ENCODE measurements at regions not wholly inside any gene's neighbourhood (a gene's known extent, or its start where the extent isn't known, plus 50 kb on each side); places are given as distances from the start of the nearest gene placed in this dataset.

- Histone ChIP-seq H3K4me3 (ENCODE audit: control insufficient read depth in 2 of 3, extremely low read depth in 1 of 3, insufficient read depth in 2 of 3, low read depth in 1 of 3, low read length in 3 of 3) (no peak overlapping the region), H3K9me1 (ENCODE audit: control insufficient read depth, extremely low read depth, insufficient read depth, low read length) (no peaks in the 10 kb centered on the region), H3K27me3 (ENCODE audit: control insufficient read depth, extremely low read depth, insufficient read depth, low read length) (no peaks in the 10 kb centered on the region), H3K36me3 (ENCODE audit: control insufficient read depth in 2 of 2, extremely low read depth in 1 of 2, insufficient read depth in 2 of 2, low read length in 2 of 2) (no peaks in the 10 kb centered on the region), H3K9me3 (ENCODE audit: control insufficient read depth, low read depth, low read length) (no peaks in the 10 kb centered on the region), H3K4me2 (ENCODE audit: control insufficient read depth, extremely low read depth, insufficient read depth, low read depth, low read length) (no peak overlapping the region), H2AFZ (ENCODE audit: control insufficient read depth, low read length) (no peak overlapping the region), H4K20me1 (ENCODE audit: control insufficient read depth, extremely low read depth, insufficient read depth, low read length) (no peaks in the 10 kb centered on the region), H3K27ac (ENCODE audit: control insufficient read depth, insufficient read depth, low read length) (no peak overlapping the region), H3K4me1 (ENCODE audit: control insufficient read depth, extremely low read depth, insufficient read depth, low read length) (no peaks in the 10 kb centered on the region), H3K9ac (ENCODE audit: control insufficient read depth, extremely low read depth, insufficient read depth, low read length) (no peak overlapping the region), H3K79me2 (ENCODE audit: control insufficient read depth, insufficient read depth, low read length) (no peaks in the 10 kb centered on the region)
- TF ChIP-seq EZH2 (IDR thresholded peaks at IDR 0.05; ENCODE audit: low read length) (no peak), CTCF (optimal IDR thresholded peaks at IDR 0.05 in 1 of 3, IDR thresholded peaks at IDR 0.05 in 1 of 3, conservative IDR thresholded peaks at IDR 0.05 in 1 of 3; ENCODE audit: extremely low read depth in 1 of 3, insufficient read depth in 2 of 3, low read length in 3 of 3) (no peak)
- FAIRE-seq (no peak), DNase-seq (ENCODE audit: low read depth, low spot score) (no peak)
- dilution Hi-C loops (cut with MboI; ENCODE audit: extremely low pct_ligation_motif_present, low sequenced_read_pairs), result no loop called here
Observed at GRCh38 chr7:9761224-9761623, 1212.4 kb upstream of the PHF14 start.

GRCh38 chr7:9776900-9777299 is 1196.8 kb upstream of the PHF14 start:
- dilution Hi-C loops (cut with MboI; ENCODE audit: extremely low pct_ligation_motif_present, low sequenced_read_pairs), result no loop called here
- no peaks in the 10 kb centered on the region for H3K9me1 ChIP-seq (ENCODE audit: control insufficient read depth, extremely low read depth, insufficient read depth, low read length)
- H3K4me1 ChIP-seq (ENCODE audit: control insufficient read depth, extremely low read depth, insufficient read depth, low read length), result no peaks in the 10 kb centered on the region
- no peak overlapping the region for H3K9ac ChIP-seq (ENCODE audit: control insufficient read depth, extremely low read depth, insufficient read depth, low read length)
- no peaks in the 10 kb centered on the region for H3K36me3 ChIP-seq (ENCODE audit: control insufficient read depth in 2 of 2, extremely low read depth in 1 of 2, insufficient read depth in 2 of 2, low read length in 2 of 2)
- DNase-seq (ENCODE audit: low read depth, low spot score) (no peak), FAIRE-seq (no peak)
- H3K27ac ChIP-seq (ENCODE audit: control insufficient read depth, insufficient read depth, low read length), result no peak overlapping the region
- no peaks in the 10 kb centered on the region for H3K27me3 ChIP-seq (ENCODE audit: control insufficient read depth, extremely low read depth, insufficient read depth, low read length)
- H3K4me2 ChIP-seq (ENCODE audit: control insufficient read depth, extremely low read depth, insufficient read depth, low read depth, low read length), result no peak overlapping the region
- H3K79me2 ChIP-seq (ENCODE audit: control insufficient read depth, insufficient read depth, low read length), result no peaks in the 10 kb centered on the region
- H3K9me3 ChIP-seq (ENCODE audit: control insufficient read depth, low read depth, low read length), result peaks cover 5% of the 10 kb centered on the region
- H4K20me1 ChIP-seq (ENCODE audit: control insufficient read depth, extremely low read depth, insufficient read depth, low read length), result no peaks in the 10 kb centered on the region
- no peak overlapping the region for H2AFZ ChIP-seq (ENCODE audit: control insufficient read depth, low read length)
- TF ChIP-seq EZH2 (IDR thresholded peaks at IDR 0.05; ENCODE audit: low read length), result no peak
- no peak for TF ChIP-seq CTCF (optimal IDR thresholded peaks at IDR 0.05 in 1 of 3, IDR thresholded peaks at IDR 0.05 in 1 of 3, conservative IDR thresholded peaks at IDR 0.05 in 1 of 3; ENCODE audit: extremely low read depth in 1 of 3, insufficient read depth in 2 of 3, low read length in 3 of 3)
- H3K4me3 ChIP-seq (ENCODE audit: control insufficient read depth in 2 of 3, extremely low read depth in 1 of 3, insufficient read depth in 2 of 3, low read depth in 1 of 3, low read length in 3 of 3), result no peak overlapping the region

All from keratinocyte (primary cell).